ENCODE measurements at regions not wholly inside any gene's neighbourhood (a gene's known extent, or its start where the extent isn't known, plus 50 kb on each side); places are given as distances from the start of the nearest gene placed in this dataset.

DNA sequence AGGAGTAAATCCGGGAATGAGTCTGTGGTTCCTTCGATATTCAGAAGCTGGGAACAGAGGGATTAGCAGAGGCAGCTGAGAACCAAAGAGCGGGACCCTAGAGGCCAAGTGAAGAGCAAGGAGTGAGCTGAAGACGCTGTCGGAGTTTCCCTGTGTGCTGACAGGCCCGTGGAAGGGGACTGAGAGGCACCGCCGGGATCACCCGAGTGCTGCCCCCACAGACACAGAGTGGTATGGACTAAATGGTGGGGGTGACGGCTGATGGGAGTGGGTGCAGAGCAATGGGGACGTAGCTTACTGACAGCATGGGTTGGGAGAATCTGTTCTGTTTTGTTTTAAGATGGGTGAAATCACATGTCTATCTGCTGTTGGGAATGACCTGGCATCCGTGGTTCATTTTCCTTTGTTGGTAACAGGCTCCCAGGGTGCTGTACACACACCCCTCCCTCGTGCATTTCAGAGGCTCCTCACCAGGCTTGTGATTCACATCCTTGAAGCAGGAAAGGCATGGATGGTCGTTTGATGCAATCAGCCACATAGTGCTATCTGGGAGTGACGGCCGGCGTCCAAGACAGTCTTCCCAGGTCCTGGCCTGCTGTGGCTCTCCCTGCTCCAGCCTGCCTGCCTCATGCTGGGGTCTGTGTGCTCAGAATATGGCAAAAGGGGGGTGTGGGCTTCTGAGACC, 97.4 kb downstream of the THBS2 start:
- no peak for TF ChIP-seq ZNF274 (IDR thresholded peaks at IDR 0.05; ENCODE audit: low read depth, low read length)
- TF ChIP-seq YY1 (IDR thresholded peaks at IDR 0.05; ENCODE audit: insufficient read depth, insufficient read length) = no peak
- TF ChIP-seq SUZ12 (IDR thresholded peaks at IDR 0.05; ENCODE audit: extremely low read depth, insufficient read depth, insufficient read length) = no peak
